NT2/D1 (cell line): ENCODE measurements at regions not wholly inside any gene's neighbourhood (a gene's known extent, or its start where the extent isn't known, plus 50 kb on each side); places are given as distances from the start of the nearest gene placed in this dataset.

ENCODE experiments used
- SUZ12 ChIP-seq: IDR thresholded peaks from 2 replicates; pipeline ENCODE4 v1.6.1; 2011; ENCODE audit not compliant: insufficient read length, insufficient read depth; ENCODE audit errors: extremely low read depth
- ZNF274 ChIP-seq: IDR thresholded peaks from 2 replicates; pipeline ENCODE4 v1.6.1; 2011; ENCODE audit warnings: mild to moderate bottlenecking, low read depth, low read length

- no peak for TF ChIP-seq SUZ12
- TF ChIP-seq ZNF274 = no peak
Measured at GRCh38 chr1:238652346-238652968, 733.9 kb upstream of the CHRM3 start.
